CD4-positive, alpha-beta T cell treated with Interleukin-6 for 4 hours (primary cell): ENCODE measurements at regions not wholly inside any gene's neighbourhood (a gene's known extent, or its start where the extent isn't known, plus 50 kb on each side); places are given as distances from the start of the nearest gene placed in this dataset.
"Not testable (repeated sequence)": the region's sequence is repeated elsewhere in the genome, so short reads cannot be mapped to it uniquely, and the experiment has no call there.

Source experiments
- DNase-seq: peaks from one replicate; pipeline ENCODE4 v3.0.0-alpha.2; 2020; ENCODE audit warnings: mixed read lengths

- DNase-seq, result no peak
Measured at GRCh38 chr11:13137844-13138301, 128.8 kb downstream of the RASSF10 start.

- DNase-seq, result not testable (repeated sequence)
Measured at GRCh38 chr11:13139085-13139484, 130.0 kb downstream of the RASSF10 start.

GRCh38 chr11:13140028-13140870 is 131.1 kb downstream of the RASSF10 start:
- no peak for DNase-seq

- no peak for DNase-seq
Measured at GRCh38 chr11:13140873-13141655, 131.9 kb downstream of the RASSF10 start.

- no peak for DNase-seq
Measured at GRCh38 chr11:13141731-13142709, 132.9 kb downstream of the RASSF10 start.

- DNase-seq, result no peak
Measured at GRCh38 chr11:13143486-13144297, 133.9 kb upstream of the BMAL1 start.

- DNase-seq, result no peak
Measured at GRCh38 chr11:13145461-13145860, 132.1 kb upstream of the BMAL1 start.

GRCh38 chr11:13149991-13150390 is 127.6 kb upstream of the BMAL1 start:
- DNase-seq, result no peak

GRCh38 chr11:13150487-13150886 is 127.1 kb upstream of the BMAL1 start:
- DNase-seq, result no peak

GRCh38 chr11:13152264-13152663 is 125.3 kb upstream of the BMAL1 start:
- DNase-seq, result no peak

GRCh38 chr11:13152736-13153541 is 124.7 kb upstream of the BMAL1 start:
- DNase-seq, result no peak

- DNase-seq, result not testable (repeated sequence)
Measured at GRCh38 chr11:13154374-13154773, 123.2 kb upstream of the BMAL1 start.

- DNase-seq, result no peak
Measured at GRCh38 chr11:13160346-13160745, 117.2 kb upstream of the BMAL1 start.

- DNase-seq, result no peak
Measured at GRCh38 chr11:13160806-13161205, 116.8 kb upstream of the BMAL1 start.

GRCh38 chr11:13163158-13163557 is 114.4 kb upstream of the BMAL1 start:
- DNase-seq, result no peak

- DNase-seq, result no peak
Measured at GRCh38 chr11:13166036-13166435, 111.6 kb upstream of the BMAL1 start.

GRCh38 chr11:13168271-13168670 is 109.3 kb upstream of the BMAL1 start:
- no peak for DNase-seq

GRCh38 chr11:13169709-13170108 is 107.9 kb upstream of the BMAL1 start:
- DNase-seq, result no peak

GRCh38 chr11:13174090-13174489 is 103.5 kb upstream of the BMAL1 start:
- no peak for DNase-seq

- peak; percentile 21 for DNase-seq
Measured at GRCh38 chr11:13183094-13183825, 94.3 kb upstream of the BMAL1 start.
